ENCODE measurements at regions not wholly inside any gene's neighbourhood (a gene's known extent, or its start where the extent isn't known, plus 50 kb on each side); places are given as distances from the start of the nearest gene placed in this dataset.
"Not testable (repeated sequence)": the region's sequence is repeated elsewhere in the genome, so short reads cannot be mapped to it uniquely, and the experiment has no call there.

DNA sequence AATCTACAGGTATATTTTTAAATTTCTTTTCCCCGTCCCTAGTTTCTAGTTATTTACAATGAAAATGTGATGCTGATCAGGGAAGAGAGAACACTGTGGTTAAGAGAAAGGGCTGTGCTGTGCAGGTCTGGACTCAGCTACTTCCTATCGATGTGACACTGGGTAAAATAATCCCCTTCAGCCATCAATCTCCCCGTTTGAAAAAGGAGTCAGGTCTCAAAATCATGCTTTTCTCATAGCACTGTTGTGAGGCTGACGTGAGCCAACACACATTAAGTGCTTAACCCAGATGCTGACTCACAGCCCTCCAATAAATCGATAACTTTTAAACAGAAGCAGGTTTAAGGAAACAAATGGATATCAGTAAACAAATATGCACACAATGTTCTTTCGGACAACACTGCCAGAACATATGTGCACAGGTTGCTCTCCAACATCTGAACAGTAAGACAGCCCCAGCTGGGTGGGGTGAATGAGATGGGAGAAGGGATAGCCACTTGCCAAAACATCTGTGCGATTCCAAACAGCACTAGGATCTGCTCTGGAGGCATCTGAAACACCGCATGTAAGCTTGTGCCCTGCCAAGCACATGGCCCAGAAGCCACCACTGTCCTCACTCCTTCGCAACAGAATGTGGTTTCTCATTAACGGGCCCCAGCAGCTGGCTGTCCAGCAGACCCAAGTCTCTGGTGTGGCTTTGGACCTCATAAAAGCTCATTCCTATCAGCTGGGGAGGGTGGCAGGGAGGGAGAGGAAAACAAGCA, 143.2 kb upstream of the PRICKLE2 start:
- Mint-ChIP-seq H3K4me1 (no peaks in the 10 kb centered on the region), H3K4me3 (no peak overlapping the region), H3K27ac (no peak overlapping the region), H3K9me3 (no peaks in the 10 kb centered on the region), H3K36me3 (no peaks in the 10 kb centered on the region), H3K27me3 (peaks cover 5% of the 10 kb centered on the region)
- ATAC-seq (ENCODE audit: low read depth) (no peak), DNase-seq (no peak)
- POLR2A ChIA-PET, result no interaction called here

DNA sequence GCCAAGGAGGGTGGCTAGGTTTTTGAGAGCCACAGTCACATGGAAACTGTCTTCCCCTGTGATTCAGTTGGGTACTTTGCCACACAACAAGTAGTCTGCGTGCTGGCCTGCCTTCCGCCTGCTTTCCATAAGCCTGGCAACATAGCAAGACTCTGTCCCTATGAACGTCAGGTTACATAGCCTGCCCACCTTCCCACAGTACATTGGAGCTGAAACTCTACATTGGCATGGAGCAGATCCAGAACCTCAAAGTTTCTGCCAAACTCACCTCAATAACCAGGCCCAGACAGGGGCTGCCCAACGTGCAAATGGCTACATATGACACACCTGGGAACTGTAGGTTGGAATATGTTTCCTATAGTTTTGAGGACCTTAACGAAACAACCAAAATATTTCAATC, 140.6 kb upstream of the PRICKLE2 start:
- Mint-ChIP-seq H3K4me1 (no peaks in the 10 kb centered on the region), H3K27me3 (peaks cover 7% of the 10 kb centered on the region), H3K36me3 (no peaks in the 10 kb centered on the region), H3K4me3 (no peak overlapping the region), H3K9me3 (no peaks in the 10 kb centered on the region), H3K27ac (no peak overlapping the region)
- DNase-seq, result no peak
- ATAC-seq (ENCODE audit: low read depth), result no peak
- POLR2A ChIA-PET, result no interaction called here

DNA sequence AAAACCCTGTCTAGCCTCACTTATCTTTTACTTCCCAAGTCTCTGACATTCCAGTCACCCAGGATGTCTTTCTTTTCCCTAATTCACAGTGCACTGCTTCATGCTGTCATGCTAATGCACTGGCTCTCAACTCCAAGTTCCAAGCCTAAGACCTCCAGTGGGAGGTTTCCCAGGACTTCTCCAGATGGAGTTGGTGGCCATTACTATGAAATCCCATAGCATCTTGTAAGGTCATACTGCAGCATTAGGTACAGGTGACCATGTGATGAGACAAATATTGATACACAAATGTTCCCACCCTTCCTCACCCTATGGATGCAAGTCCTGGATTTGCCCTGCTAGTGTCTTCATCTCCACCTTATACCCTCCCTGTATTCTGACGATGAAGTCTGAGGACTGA, 138.6 kb upstream of the PRICKLE2 start:
- no peak overlapping the region for H3K27ac Mint-ChIP-seq
- H3K4me3 Mint-ChIP-seq, result no peak overlapping the region
- ATAC-seq (ENCODE audit: low read depth) (no peak), DNase-seq (no peak)
- H3K27me3 Mint-ChIP-seq, result peaks cover 16% of the 10 kb centered on the region
- no peaks in the 10 kb centered on the region for H3K36me3 Mint-ChIP-seq
- H3K9me3 Mint-ChIP-seq, result no peaks in the 10 kb centered on the region
- POLR2A ChIA-PET, result no interaction called here
- no peaks in the 10 kb centered on the region for H3K4me1 Mint-ChIP-seq

DNA sequence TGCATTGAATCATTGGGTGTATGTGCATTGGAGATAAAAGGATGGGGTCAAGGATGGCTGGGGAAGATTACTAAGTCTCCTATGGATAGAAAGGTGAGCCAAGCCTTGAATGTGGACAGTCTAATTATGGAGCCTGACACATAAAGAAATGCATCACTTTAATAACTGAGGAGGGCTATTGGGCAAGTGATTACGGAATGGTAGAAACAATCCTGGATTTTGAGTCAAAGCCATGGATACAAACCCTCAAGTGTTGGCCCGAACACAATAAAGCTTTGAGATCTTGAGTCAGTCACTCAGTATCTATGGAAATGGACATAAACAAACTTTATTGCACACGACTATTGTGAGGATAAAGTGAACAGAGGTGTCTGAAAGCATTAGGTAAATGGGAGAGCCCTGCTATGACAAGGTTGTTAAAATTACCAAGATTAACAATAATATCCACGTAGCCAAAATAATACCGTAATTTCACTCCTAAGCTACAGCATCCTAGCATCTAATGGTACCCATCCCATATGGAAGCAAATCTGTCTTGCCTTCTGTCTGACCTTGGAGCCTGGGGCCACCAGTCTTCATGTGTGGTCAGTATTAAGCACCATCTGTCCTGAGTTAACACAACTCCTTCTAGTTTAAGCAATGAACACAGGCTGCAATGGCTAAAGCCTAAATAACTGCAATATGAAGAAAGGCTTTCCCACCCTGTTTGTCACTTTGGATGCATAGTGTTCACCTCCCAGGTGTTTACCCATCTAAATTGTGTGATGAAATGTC, 136.9 kb upstream of the PRICKLE2 start:
- Mint-ChIP-seq H3K36me3 (no peaks in the 10 kb centered on the region), H3K9me3 (no peaks in the 10 kb centered on the region), H3K27me3 (peaks cover 13% of the 10 kb centered on the region), H3K4me1 (peaks cover 7% of the 10 kb centered on the region), H3K4me3 (no peak overlapping the region), H3K27ac (no peak overlapping the region)
- DNase-seq (no peak), ATAC-seq (ENCODE audit: low read depth) (no peak)
- POLR2A ChIA-PET, result no interaction called here

DNA sequence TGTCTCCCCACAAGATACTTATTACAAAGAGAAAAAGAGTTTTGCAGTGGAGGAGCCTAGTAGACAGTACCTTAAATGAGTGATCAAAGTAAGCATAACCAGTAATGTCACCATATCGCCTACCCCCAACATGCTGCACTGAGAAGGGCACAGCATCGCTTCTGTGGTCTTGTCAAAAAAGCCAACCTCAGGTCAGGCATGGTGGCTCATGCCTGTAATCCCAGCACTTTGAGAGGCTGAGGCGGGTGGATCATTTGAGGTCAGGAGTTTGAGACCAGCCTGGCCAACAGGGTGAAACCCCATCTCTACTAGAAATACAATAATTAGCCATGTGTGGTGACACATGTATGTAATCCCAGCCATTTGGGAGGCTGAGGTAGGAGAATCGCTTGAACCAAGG, 135.8 kb upstream of the PRICKLE2 start:
- ATAC-seq (ENCODE audit: low read depth); DNase-seq; H3K4me3 Mint-ChIP-seq; POLR2A ChIA-PET; H3K27ac Mint-ChIP-seq; H3K4me1 Mint-ChIP-seq; H3K9me3 Mint-ChIP-seq; H3K36me3 Mint-ChIP-seq: not testable (repeated sequence)
- H3K27me3 Mint-ChIP-seq, result peaks cover 12% of the 10 kb centered on the region

DNA sequence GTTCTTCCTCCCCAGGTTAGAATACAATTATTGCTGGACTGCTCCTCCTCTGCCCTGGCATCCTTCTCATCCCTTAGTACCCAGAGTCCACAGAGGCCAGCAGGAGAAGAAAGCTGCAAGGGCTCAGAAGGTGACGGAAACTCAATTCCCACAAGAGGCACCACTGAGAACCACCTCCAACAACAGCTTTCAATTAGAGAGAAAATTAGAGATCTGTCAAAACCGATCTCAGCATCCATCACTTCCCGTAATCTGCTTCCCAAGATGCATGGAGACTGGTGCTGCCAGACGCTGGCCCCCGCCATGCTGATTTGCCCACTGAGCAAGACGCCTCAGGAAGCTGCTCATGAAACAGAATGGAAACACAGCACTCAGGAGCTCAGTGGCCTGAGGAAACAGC, 135.0 kb upstream of the PRICKLE2 start:
- H3K9me3 Mint-ChIP-seq, result no peaks in the 10 kb centered on the region
- DNase-seq, result no peak

DNA sequence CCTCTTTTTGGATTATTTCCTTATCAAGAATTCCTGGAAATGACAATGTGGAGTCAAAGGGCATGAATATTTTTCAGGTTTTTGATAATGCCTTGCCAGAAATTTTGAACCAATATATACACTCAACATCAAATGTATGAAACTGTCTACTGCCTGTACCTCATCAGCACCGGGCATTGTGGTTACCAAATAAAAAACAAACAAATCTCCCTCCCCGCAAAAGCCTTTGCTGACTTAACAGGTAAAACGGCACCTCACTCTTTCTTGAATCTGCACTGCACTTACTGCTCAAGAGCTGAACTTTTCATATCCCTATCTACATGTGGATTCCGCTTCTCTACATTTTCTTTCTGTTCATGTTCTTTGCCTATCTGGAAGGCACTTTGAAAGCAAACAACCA, 134.5 kb upstream of the PRICKLE2 start:
- DNase-seq (no peak), ATAC-seq (ENCODE audit: low read depth) (no peak)
- no peak overlapping the region for H3K27ac Mint-ChIP-seq
- peaks cover 4% of the 10 kb centered on the region for H3K36me3 Mint-ChIP-seq
- POLR2A ChIA-PET, result no interaction called here
- H3K4me3 Mint-ChIP-seq, result no peak overlapping the region
- peaks cover 17% of the 10 kb centered on the region for H3K4me1 Mint-ChIP-seq
- H3K27me3 Mint-ChIP-seq, result peaks cover 12% of the 10 kb centered on the region
- H3K9me3 Mint-ChIP-seq, result no peaks in the 10 kb centered on the region

More for the DNA sequence above, 135.0 kb upstream of the PRICKLE2 start:
- H3K4me3 Mint-ChIP-seq, result no peak overlapping the region
- H3K27me3 Mint-ChIP-seq, result peaks cover 12% of the 10 kb centered on the region
- peaks cover 4% of the 10 kb centered on the region for H3K36me3 Mint-ChIP-seq
- peaks cover 13% of the 10 kb centered on the region for H3K4me1 Mint-ChIP-seq
- H3K27ac Mint-ChIP-seq, result no peak overlapping the region
- ATAC-seq (ENCODE audit: low read depth), result no peak
- POLR2A ChIA-PET, result no interaction called here

DNA sequence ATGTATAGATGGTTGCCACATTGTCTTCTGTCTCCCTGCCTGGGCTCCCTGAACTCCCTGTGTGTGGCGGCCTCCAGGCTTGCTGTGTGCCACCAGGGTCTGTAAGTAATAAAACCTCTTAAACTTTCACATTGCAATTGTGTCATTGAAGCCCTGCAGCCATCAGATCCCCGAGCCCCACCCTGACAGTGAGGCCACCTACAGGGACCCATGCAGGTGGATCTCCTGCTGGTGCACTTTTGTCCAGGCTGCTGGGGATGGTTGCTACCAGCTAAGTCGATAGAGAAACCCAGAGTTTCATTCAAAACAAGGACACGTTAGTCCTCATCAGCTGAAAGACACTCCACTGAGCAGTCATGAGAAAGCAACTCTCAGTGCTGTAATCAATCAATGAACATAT, 133.6 kb upstream of the PRICKLE2 start:
- Mint-ChIP-seq H3K27me3 (peaks cover 12% of the 10 kb centered on the region), H3K4me3 (no peak overlapping the region), H3K9me3 (no peaks in the 10 kb centered on the region), H3K36me3 (peaks cover 4% of the 10 kb centered on the region), H3K27ac (no peak overlapping the region), H3K4me1 (peaks cover 17% of the 10 kb centered on the region)
- DNase-seq (no peak), ATAC-seq (ENCODE audit: low read depth) (no peak)
- POLR2A ChIA-PET, result no interaction called here

DNA sequence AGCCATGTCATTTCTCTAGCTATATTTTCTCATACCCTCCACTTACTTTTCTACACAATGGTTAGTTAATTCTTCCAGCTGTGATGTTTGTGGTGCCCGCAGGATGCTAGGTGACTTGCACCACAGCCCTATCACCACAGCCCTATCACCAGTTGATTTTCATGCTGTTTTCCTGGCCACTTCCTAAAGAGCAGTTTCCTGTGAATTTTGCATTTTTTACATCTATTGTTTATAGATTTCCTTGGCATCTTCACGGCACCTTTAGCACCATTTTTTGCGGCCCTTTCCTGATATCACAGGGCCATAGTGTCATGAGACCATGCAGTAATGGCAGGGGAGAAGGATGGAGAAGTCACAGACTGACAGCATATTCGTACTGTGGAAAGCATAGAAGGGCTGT, 132.9 kb upstream of the PRICKLE2 start:
- H3K4me3 Mint-ChIP-seq, result no peak overlapping the region
- H3K36me3 Mint-ChIP-seq, result peaks cover 4% of the 10 kb centered on the region
- no peak overlapping the region for H3K27ac Mint-ChIP-seq
- DNase-seq (no peak), ATAC-seq (ENCODE audit: low read depth) (no peak)
- H3K27me3 Mint-ChIP-seq, result peaks cover 12% of the 10 kb centered on the region
- H3K4me1 Mint-ChIP-seq, result peaks cover 17% of the 10 kb centered on the region
- H3K9me3 Mint-ChIP-seq, result no peaks in the 10 kb centered on the region
- POLR2A ChIA-PET, result no interaction called here

DNA sequence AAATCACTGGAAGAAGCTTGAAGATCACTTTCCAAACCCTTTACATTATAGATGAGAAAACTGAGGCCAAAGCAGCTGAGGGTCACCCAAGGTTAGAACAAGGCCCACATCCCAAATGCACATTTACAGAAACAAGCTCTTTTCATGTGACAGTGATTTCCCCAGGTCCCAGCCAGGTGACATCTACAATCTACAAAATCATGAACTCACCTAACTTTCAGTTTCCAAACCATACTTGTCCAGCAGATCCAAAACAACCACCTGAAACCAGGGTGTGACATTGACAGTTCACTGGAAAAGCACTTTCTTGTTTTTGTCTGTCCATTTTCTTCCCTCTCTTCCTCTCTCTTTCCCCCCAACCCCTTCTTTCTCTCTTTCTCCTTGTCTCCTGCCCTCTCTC, 132.2 kb upstream of the PRICKLE2 start:
- peaks cover 17% of the 10 kb centered on the region for H3K4me1 Mint-ChIP-seq
- ATAC-seq (ENCODE audit: low read depth) (no peak), DNase-seq (no peak)
- H3K9me3 Mint-ChIP-seq, result no peaks in the 10 kb centered on the region
- no peak overlapping the region for H3K27ac Mint-ChIP-seq
- H3K27me3 Mint-ChIP-seq, result peaks cover 12% of the 10 kb centered on the region
- H3K4me3 Mint-ChIP-seq, result no peak overlapping the region
- H3K36me3 Mint-ChIP-seq, result peaks cover 4% of the 10 kb centered on the region
- POLR2A ChIA-PET, result no interaction called here

DNA sequence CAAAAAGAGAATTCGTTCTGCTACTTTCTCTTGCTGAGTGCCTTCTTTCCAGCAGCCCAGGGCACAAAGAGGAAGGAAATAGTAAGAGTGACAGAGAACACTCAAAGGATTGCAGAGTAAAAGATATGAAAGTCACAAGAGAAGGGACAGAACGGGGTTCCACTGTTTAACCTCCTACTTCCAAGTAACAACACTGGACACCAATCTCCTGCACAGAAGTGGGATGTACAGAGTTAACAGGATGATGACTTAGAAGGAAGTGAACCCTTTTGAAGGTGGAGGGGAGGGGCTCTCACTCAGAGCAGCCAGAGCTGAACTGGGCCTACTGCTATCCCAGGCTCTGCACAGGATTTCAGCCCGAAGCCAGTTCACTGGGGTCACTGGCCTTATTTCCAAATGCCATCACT, 130.1 kb upstream of the PRICKLE2 start:
- H3K4me1 Mint-ChIP-seq, result peaks cover 21% of the 10 kb centered on the region
- H3K27me3 Mint-ChIP-seq, result peaks cover 7% of the 10 kb centered on the region
- peak overlapping the region; percentile 48 for H3K4me3 Mint-ChIP-seq
- DNase-seq (no peak), ATAC-seq (ENCODE audit: low read depth) (peak; percentile 62)
- no peaks in the 10 kb centered on the region for H3K9me3 Mint-ChIP-seq
- H3K36me3 Mint-ChIP-seq, result peaks cover 4% of the 10 kb centered on the region
- H3K27ac Mint-ChIP-seq, result peak overlapping the region; percentile 74
- POLR2A ChIA-PET, result no interaction called here

DNA sequence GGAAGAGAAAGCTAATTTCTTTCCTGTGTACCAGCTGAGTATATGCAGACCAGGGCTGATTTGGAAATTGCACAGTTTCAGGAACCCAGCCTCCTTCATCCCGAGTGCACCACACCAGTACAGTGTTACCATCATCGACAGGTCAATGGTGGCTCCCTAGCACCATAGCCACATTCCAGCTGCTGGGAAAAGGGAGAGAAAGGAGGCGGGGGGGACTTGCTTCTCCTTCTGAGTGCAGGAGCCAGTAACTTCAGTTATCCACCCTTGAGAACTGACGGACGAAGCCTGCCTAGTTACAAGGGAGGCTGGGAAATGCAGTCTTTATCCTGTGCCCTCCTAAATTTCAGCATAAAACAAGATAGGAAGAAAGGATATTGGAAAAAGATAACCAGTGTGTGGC, 129.7 kb upstream of the PRICKLE2 start:
- no peak overlapping the region for H3K4me3 Mint-ChIP-seq
- ATAC-seq (ENCODE audit: low read depth) (no peak), DNase-seq (no peak)
- peaks cover 2% of the 10 kb centered on the region for H3K27me3 Mint-ChIP-seq
- POLR2A ChIA-PET, result no interaction called here
- peaks cover 4% of the 10 kb centered on the region for H3K36me3 Mint-ChIP-seq
- H3K27ac Mint-ChIP-seq, result peak overlapping the region; percentile 74
- H3K9me3 Mint-ChIP-seq, result no peaks in the 10 kb centered on the region
- H3K4me1 Mint-ChIP-seq, result peaks cover 23% of the 10 kb centered on the region

DNA sequence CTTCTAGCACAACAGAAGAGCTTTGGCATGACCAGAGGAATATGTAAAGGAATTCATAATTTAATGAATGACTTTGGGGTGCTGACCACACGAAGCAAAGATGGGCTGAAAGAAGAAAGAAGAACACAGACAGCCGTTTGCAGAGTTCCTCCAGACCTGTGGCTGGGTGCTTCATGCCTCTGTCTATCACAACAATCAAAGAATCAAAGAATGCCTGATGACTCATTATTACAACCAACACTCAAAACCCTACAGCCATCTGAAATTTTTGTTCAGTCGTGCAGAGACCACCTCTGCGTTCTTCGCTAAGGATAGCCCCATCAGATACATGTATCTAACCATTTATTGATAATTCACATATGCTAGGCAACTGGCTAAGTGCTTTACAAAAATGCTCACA, 129.0 kb upstream of the PRICKLE2 start:
- Mint-ChIP-seq H3K27ac (no peak overlapping the region), H3K4me3 (no peak overlapping the region), H3K9me3 (no peaks in the 10 kb centered on the region), H3K27me3 (peaks cover 3% of the 10 kb centered on the region), H3K4me1 (peaks cover 23% of the 10 kb centered on the region), H3K36me3 (peaks cover 4% of the 10 kb centered on the region)
- ATAC-seq (ENCODE audit: low read depth), result no peak
- POLR2A ChIA-PET, result no interaction called here
- DNase-seq, result no peak

DNA sequence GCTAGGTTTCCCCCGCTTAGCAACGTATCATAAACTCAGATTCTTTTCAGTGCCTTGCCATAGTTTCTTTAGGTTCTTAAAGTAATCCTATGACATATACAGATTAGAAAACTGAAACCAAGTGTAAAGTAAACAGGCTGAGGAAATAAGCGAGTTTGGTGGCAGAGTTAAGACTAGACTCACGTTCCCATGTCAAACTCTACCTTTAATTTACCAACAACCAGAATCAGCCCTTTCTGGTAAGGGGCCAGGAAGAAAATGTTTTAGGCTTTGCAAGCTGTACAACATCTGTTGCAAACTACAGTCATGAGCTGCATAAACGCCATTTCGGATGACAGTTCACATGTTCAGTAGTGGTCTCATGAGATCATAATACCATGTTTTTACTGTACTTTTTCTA, 128.0 kb upstream of the PRICKLE2 start:
- Mint-ChIP-seq H3K4me1 (peaks cover 23% of the 10 kb centered on the region), H3K4me3 (no peak overlapping the region), H3K27me3 (peaks cover 3% of the 10 kb centered on the region), H3K36me3 (peaks cover 4% of the 10 kb centered on the region), H3K27ac (no peak overlapping the region), H3K9me3 (no peaks in the 10 kb centered on the region)
- ATAC-seq (ENCODE audit: low read depth) (no peak), DNase-seq (no peak)
- POLR2A ChIA-PET, result no interaction called here
